HFFc6 (cell line): ENCODE measurements at regions not wholly inside any gene's neighbourhood (a gene's known extent, or its start where the extent isn't known, plus 50 kb on each side); places are given as distances from the start of the nearest gene placed in this dataset.

Experiments used
- DNase-seq: peaks from one replicate; pipeline ENCODE4 v3.0.0-alpha.2; 2018
- H3K27ac Mint-ChIP-seq: 2 replicates; pipeline ENCODE4 v1.8.0; 2020; ENCODE audit warnings: mild to moderate bottlenecking, mixed read lengths
- H3K27me3 Mint-ChIP-seq: 2 replicates; pipeline ENCODE4 v1.8.0; 2021; ENCODE audit warnings: mild to moderate bottlenecking, moderate library complexity, mixed read lengths; ENCODE audit not compliant: insufficient read depth
- H3K36me3 Mint-ChIP-seq: 2 replicates; pipeline ENCODE4 v1.8.0; 2021; ENCODE audit warnings: low read depth, mixed read lengths
- H3K4me1 Mint-ChIP-seq: 2 replicates; pipeline ENCODE4 v1.8.0; 2020; ENCODE audit warnings: low read depth, mixed read lengths
- H3K4me3 Mint-ChIP-seq: 2 replicates; pipeline ENCODE4 v1.8.0; 2020; ENCODE audit warnings: mild to moderate bottlenecking, moderate library complexity, mixed read lengths
- H3K9me3 Mint-ChIP-seq: 2 replicates; pipeline ENCODE4 v1.8.0; 2020; ENCODE audit warnings: mild to moderate bottlenecking, mixed read lengths
- TF ChIP-seq, protein P1 (sequence below): fragments of 200-600 bp; sonication (generic); IDR thresholded peaks from 2 replicates; pipeline ENCODE4 v1.5.0; 2021; ENCODE audit warnings: antibody characterized with exemption, mild to moderate bottlenecking

DNA sequence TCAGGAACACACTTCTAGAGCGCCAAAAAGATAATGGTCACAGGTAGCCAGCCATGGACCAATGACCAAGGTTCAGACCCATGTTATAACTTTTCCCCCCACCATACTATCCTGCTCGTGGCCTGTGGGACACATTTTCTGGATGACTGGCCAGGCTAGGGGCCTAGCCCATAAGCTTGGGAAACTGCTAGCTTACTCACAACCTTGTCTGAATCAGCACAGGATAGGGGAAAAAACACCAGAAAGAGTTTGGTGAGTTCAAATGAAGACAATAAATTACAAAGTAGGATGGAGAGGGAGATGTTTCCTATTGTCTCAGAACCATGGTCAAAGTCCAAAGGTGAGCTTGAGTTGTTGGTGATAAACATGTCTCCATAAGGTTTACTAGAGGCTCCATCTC lies 156.3 kb upstream of the CCDC68 start:
- peaks cover 6% of the 10 kb centered on the region; the same call in 1 of the 2 replicates for H3K27me3 Mint-ChIP-seq
- H3K36me3 Mint-ChIP-seq: no peaks in the 10 kb centered on the region
- DNase-seq: no peak
- H3K4me3 Mint-ChIP-seq: no peak overlapping the region
- H3K27ac Mint-ChIP-seq: no peak overlapping the region
- TF ChIP-seq, protein P1, sequence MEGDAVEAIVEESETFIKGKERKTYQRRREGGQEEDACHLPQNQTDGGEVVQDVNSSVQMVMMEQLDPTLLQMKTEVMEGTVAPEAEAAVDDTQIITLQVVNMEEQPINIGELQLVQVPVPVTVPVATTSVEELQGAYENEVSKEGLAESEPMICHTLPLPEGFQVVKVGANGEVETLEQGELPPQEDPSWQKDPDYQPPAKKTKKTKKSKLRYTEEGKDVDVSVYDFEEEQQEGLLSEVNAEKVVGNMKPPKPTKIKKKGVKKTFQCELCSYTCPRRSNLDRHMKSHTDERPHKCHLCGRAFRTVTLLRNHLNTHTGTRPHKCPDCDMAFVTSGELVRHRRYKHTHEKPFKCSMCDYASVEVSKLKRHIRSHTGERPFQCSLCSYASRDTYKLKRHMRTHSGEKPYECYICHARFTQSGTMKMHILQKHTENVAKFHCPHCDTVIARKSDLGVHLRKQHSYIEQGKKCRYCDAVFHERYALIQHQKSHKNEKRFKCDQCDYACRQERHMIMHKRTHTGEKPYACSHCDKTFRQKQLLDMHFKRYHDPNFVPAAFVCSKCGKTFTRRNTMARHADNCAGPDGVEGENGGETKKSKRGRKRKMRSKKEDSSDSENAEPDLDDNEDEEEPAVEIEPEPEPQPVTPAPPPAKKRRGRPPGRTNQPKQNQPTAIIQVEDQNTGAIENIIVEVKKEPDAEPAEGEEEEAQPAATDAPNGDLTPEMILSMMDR: no peak
- H3K9me3 Mint-ChIP-seq: peaks cover 3% of the 10 kb centered on the region; the same call in 1 of the 2 replicates
- peaks cover 30% of the 10 kb centered on the region for H3K4me1 Mint-ChIP-seq

DNA sequence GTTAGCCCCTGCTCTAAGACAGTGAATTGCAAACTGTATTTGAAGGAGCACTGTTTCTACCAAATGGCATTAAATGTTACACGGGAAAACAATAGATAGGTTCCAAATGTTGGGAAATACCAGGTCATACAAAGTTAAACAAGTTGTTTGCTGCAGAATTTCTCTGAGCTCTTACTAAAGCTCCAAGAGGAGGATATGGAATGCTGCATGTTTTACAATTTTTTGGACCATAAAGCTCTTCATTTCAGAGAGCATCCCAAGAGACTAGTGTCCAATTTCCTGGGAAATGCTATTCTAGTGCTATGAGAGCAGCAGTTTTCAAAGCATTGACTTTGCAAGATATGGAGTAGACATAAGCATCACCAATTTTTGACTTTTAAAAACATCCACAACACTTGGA lies 155.6 kb upstream of the CCDC68 start:
- TF ChIP-seq, protein P1: no peak
- Mint-ChIP-seq H3K4me1 (peaks cover 34% of the 10 kb centered on the region), H3K4me3 (no peak overlapping the region), H3K27me3 (peaks cover 8% of the 10 kb centered on the region; the same call in 1 of the 2 replicates), H3K9me3 (peaks cover 3% of the 10 kb centered on the region; the same call in 1 of the 2 replicates), H3K27ac (no peak overlapping the region), H3K36me3 (no peaks in the 10 kb centered on the region)
- no peak for DNase-seq

DNA sequence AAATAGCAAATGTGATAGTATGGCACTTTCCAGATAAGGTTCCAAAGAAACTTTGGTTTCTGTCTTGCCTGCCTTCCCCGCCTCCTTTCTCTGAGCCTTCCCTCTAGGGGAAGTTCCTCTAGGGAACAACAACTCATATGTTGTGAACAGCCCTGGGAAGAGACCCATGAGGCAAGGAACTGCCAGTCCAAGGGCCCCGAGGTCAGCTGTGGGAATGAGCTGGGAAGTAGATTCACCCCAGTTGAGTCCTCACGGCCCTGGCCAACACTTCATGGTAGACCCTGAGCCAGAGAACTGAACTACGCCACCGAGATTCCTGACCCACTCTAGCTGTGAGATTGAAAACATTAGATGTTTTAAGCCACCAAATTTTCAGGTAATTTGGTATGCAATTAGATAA lies 154.5 kb upstream of the CCDC68 start:
- Mint-ChIP-seq H3K4me1 (peaks cover 26% of the 10 kb centered on the region), H3K9me3 (peaks cover 3% of the 10 kb centered on the region; the same call in 1 of the 2 replicates), H3K27ac (no peak overlapping the region), H3K4me3 (no peak overlapping the region), H3K27me3 (peaks cover 12% of the 10 kb centered on the region), H3K36me3 (no peaks in the 10 kb centered on the region)
- TF ChIP-seq, protein P1: no peak
- DNase-seq: no peak

DNA sequence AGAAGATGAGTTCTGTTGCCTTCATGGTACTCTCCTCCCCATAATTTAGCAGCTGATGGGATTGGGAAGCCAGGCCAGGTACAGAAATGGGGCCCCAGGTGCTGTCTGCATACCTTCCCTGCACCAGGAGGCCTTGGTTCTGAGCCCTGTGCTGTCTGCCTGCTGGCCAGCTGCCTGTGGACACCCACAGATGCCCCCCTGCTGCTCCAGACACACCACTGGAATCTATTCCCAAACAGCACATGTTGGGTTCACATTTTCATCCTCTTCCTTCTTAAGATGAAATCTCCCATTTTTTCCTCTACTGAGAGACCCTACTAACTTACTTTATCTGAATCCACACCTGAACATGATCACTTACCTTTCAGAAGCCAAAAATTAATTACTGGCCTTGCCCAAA lies 152.0 kb upstream of the CCDC68 start:
- no peaks in the 10 kb centered on the region for H3K36me3 Mint-ChIP-seq
- no peak overlapping the region for H3K27ac Mint-ChIP-seq
- TF ChIP-seq, protein P1: no peak
- peaks cover 3% of the 10 kb centered on the region; the same call in 1 of the 2 replicates for H3K9me3 Mint-ChIP-seq
- no peak overlapping the region for H3K4me3 Mint-ChIP-seq
- DNase-seq: no peak
- peaks cover 18% of the 10 kb centered on the region for H3K4me1 Mint-ChIP-seq
- peaks cover 16% of the 10 kb centered on the region for H3K27me3 Mint-ChIP-seq

DNA sequence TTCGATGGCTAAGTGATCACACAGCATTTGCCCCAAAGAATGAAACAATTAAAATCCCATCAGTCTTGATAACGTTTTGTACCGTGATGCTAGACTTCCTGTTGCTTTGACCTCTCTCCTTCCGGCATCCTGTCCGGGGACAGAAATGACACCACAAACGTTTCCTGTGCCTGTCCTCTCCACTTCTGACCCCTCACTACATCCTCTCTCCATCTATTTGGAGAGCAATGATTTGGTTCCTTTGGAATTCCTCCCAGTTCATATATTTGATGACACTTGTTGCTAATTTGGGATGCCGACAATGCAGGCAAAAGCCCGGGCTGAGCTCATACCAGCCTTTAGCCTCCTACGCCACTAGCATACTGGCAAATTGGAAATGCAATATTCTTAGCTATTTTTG lies 151.2 kb upstream of the CCDC68 start:
- Mint-ChIP-seq H3K4me1 (peaks cover 11% of the 10 kb centered on the region), H3K9me3 (peaks cover 3% of the 10 kb centered on the region; the same call in 1 of the 2 replicates), H3K27me3 (peaks cover 16% of the 10 kb centered on the region), H3K36me3 (no peaks in the 10 kb centered on the region), H3K4me3 (no peak overlapping the region), H3K27ac (no peak overlapping the region)
- TF ChIP-seq, protein P1: no peak
- no peak for DNase-seq
